Esophagus muscularis mucosa (tissue), 3 donors: ENCODE measurements at regions not wholly inside any gene's neighbourhood (a gene's known extent, or its start where the extent isn't known, plus 50 kb on each side); places are given as distances from the start of the nearest gene placed in this dataset.
"Not testable (repeated sequence)": the region's sequence is repeated elsewhere in the genome, so short reads cannot be mapped to it uniquely, and the experiment has no call there.

ENCODE experiments used
- POLR2AphosphoS5 ChIP-seq, 2 donors: sonication (generic); formaldehyde crosslinking; IDR thresholded peaks; one replicate each; pipeline ENCODE4 v1.6.1; 2017; ENCODE audit warnings: antibody characterized with exemption in 2 of 2
- TF ChIP-seq, protein P1 (sequence below), 3 experiments: fragments of 200-600 bp in 2 of 3; fragments of 450-650 bp in 1 of 3; sonication (generic) in 2 of 3; IDR thresholded peaks; one replicate each; pipeline ENCODE4 v1.5.1; 2017 to 2019; ENCODE audit warnings: antibody characterized with exemption in 3 of 3, mild to moderate bottlenecking in 2 of 3, moderate library complexity in 1 of 3

- TF ChIP-seq POLR2AphosphoS5 (IDR thresholded peaks at IDR 0.05), result not testable (repeated sequence)
- TF ChIP-seq, protein P1, sequence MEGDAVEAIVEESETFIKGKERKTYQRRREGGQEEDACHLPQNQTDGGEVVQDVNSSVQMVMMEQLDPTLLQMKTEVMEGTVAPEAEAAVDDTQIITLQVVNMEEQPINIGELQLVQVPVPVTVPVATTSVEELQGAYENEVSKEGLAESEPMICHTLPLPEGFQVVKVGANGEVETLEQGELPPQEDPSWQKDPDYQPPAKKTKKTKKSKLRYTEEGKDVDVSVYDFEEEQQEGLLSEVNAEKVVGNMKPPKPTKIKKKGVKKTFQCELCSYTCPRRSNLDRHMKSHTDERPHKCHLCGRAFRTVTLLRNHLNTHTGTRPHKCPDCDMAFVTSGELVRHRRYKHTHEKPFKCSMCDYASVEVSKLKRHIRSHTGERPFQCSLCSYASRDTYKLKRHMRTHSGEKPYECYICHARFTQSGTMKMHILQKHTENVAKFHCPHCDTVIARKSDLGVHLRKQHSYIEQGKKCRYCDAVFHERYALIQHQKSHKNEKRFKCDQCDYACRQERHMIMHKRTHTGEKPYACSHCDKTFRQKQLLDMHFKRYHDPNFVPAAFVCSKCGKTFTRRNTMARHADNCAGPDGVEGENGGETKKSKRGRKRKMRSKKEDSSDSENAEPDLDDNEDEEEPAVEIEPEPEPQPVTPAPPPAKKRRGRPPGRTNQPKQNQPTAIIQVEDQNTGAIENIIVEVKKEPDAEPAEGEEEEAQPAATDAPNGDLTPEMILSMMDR (IDR thresholded peaks at IDR 0.05), result not testable (repeated sequence)
Observed at GRCh38 chr2:239718991-239719390, 306.2 kb downstream of the NDUFA10 start.
